HepG2 (cell line): ENCODE measurements at regions not wholly inside any gene's neighbourhood (a gene's known extent, or its start where the extent isn't known, plus 50 kb on each side); places are given as distances from the start of the nearest gene placed in this dataset.

ENCODE experiments used
- ATAC-seq: fragments of 200-7000 bp; cut with Tn5 transposase; 3 replicates; pipeline ENCODE4 v1.9.1; 2020; ENCODE audit warnings: mild to moderate bottlenecking, moderate library complexity
- BruUV-seq: library from RNA; stranded (reverse); fragments of 400-500 nt; replicated peaks from 2 replicates; lab custom pipeline; 2021; lab: Mats Ljungman, UMichigan
- CTCF ChIA-PET: fragments of 300-600 bp; formaldehyde crosslinking; extraction: SDS; loops from one replicate; lab custom pipeline; 2021; ENCODE audit warnings: low total read pairs, inconsistent platforms, low intra/inter-chr PET ratio; lab: Yijun Ruan, JAX
- POLR2A ChIA-PET: fragments of 350-600 bp; sonication (Branson Sonifier 250); formaldehyde crosslinking; loops from one replicate; lab custom pipeline; 2020; ENCODE audit warnings: antibody characterized with exemption, inconsistent platforms; lab: Yijun Ruan, JAX
- DNase-seq: peaks from one replicate; pipeline ENCODE4 v3.0.0-alpha.2; 2015; ENCODE audit warnings: low spot score
- FAIRE-seq: peaks from 3 replicates; lab custom pipeline; 2011; peaks lifted over from hg19 to GRCh38; lab: Jason Lieb, UNC
- H2AFZ ChIP-seq: one replicate; pipeline ENCODE4 v1.6.1; 2011; ENCODE audit warnings: low read length, inconsistent platforms
- H3K27ac ChIP-seq: fragments of 300-600 bp; 3 replicates; pipeline ENCODE4 v1.8.0; 2011; ENCODE audit warnings: mixed run types, mild to moderate bottlenecking, mixed read lengths, low read length, inconsistent platforms; ENCODE audit not compliant: insufficient read depth; ENCODE audit errors: extremely low read length
- H3K27me3 ChIP-seq, 2 experiments: fragments of 200-600 bp in 1 of 2; 2 replicates in 1 of 2; 3 replicates in 1 of 2; pipeline versions ENCODE4 v1.6.0 to v1.8.0; 2011; ENCODE audit warnings: low read length in 2 of 2, mild to moderate bottlenecking in 2 of 2, moderate library complexity in 2 of 2, inconsistent platforms in 1 of 2; ENCODE audit not compliant: insufficient read depth in 2 of 2, control insufficient read depth in 1 of 2
- H3K36me3 ChIP-seq, 2 experiments: fragments of 200-600 bp in 1 of 2; replicated peaks in 1 of 2; 2 replicates in 1 of 2; 3 replicates in 1 of 2; pipeline versions ENCODE4 v1.5.1 to v1.8.0; 2011; ENCODE audit warnings: low read length in 2 of 2, inconsistent platforms in 1 of 2; ENCODE audit not compliant: insufficient read depth in 2 of 2, control insufficient read depth in 1 of 2
- H3K4me1 ChIP-seq: 2 replicates; pipeline ENCODE4 v1.5.1; 2012; ENCODE audit warnings: low read length, inconsistent platforms; ENCODE audit not compliant: insufficient read depth
- H3K4me2 ChIP-seq: 2 replicates; pipeline ENCODE4 v1.6.0; 2011; ENCODE audit warnings: low read depth, low read length, inconsistent platforms
- H3K4me3 ChIP-seq, 3 experiments: fragments of 200-600 bp in 1 of 3; sonication (generic), shearing (Covaris generic) in 1 of 3; replicated peaks in 1 of 3; 2 replicates each; pipeline ENCODE4 v1.5.1; 2011 to 2016; ENCODE audit warnings: low read length in 3 of 3, inconsistent platforms in 2 of 3, low read depth in 2 of 3, mild to moderate bottlenecking in 2 of 3, control low read depth in 1 of 3, mixed read lengths in 1 of 3; ENCODE audit not compliant: insufficient read depth in 1 of 3
- H3K79me2 ChIP-seq: one replicate; pipeline ENCODE4 v1.6.1; 2011; ENCODE audit warnings: low read length, inconsistent platforms; ENCODE audit not compliant: insufficient read depth
- H3K9ac ChIP-seq: 2 replicates; pipeline ENCODE4 v1.6.0; 2011; ENCODE audit warnings: mild to moderate bottlenecking, low read depth, low read length, inconsistent platforms; ENCODE audit not compliant: insufficient read depth
- H3K9me3 ChIP-seq: 2 replicates; pipeline ENCODE4 v1.5.1; 2012; ENCODE audit warnings: mild to moderate bottlenecking, low read length
- H4K20me1 ChIP-seq: 2 replicates; pipeline ENCODE4 v1.6.0; 2011; ENCODE audit warnings: inconsistent platforms, mild to moderate bottlenecking, low read length, moderate library complexity; ENCODE audit not compliant: insufficient read depth
- ARHGAP35 ChIP-seq: sonication (generic); formaldehyde crosslinking; IDR thresholded peaks from 2 replicates; pipeline ENCODE4 v1.9.0; 2022; ENCODE audit warnings: mild to moderate bottlenecking, inconsistent platforms, moderate library complexity, missing genetic modification reagents, borderline replicate concordance
- CBX1 ChIP-seq: IDR thresholded peaks from one replicate; pipeline ENCODE4 v1.6.1; 2016; ENCODE audit warnings: antibody characterized with exemption, low read depth
- EP300 ChIP-seq, 3 experiments: sonication (generic) in 1 of 3; formaldehyde crosslinking in 1 of 3; IDR thresholded peaks; 2 replicates each; pipeline versions ENCODE4 v1.5.1 to v1.6.1; 2011 to 2020; ENCODE audit warnings: low read depth in 2 of 3, low read length in 2 of 3, borderline replicate concordance in 1 of 3, improper control_type of control experiment in 1 of 3, mild to moderate bottlenecking in 1 of 3, missing genetic modification reagents in 1 of 3, moderate library complexity in 1 of 3
- ETV6 ChIP-seq: sonication (generic); formaldehyde crosslinking; conservative IDR thresholded peaks from 2 replicates; pipeline ENCODE4 v1.4.0; 2020; ENCODE audit warnings: missing genetic modification reagents
- FOSL1 ChIP-seq: sonication (generic); formaldehyde crosslinking; IDR thresholded peaks from 2 replicates; pipeline ENCODE4 v1.9.0; 2021; ENCODE audit warnings: missing genetic modification reagents, borderline replicate concordance
- FOXA3 ChIP-seq: IDR thresholded peaks from 2 replicates; pipeline ENCODE4 v1.6.1; 2016; ENCODE audit warnings: missing genetic modification reagents, missing compliant biosample characterization
- HDAC1 ChIP-seq: sonication (generic); formaldehyde crosslinking; IDR thresholded peaks from 2 replicates; pipeline ENCODE4 v1.5.1; 2020; ENCODE audit warnings: mild to moderate bottlenecking, missing genetic modification reagents
- ISL2 ChIP-seq: sonication (generic); formaldehyde crosslinking; IDR thresholded peaks from 2 replicates; pipeline ENCODE4 v1.5.0; 2020; ENCODE audit warnings: missing genetic modification reagents
- NR0B2 ChIP-seq: sonication (generic); formaldehyde crosslinking; IDR thresholded peaks from 2 replicates; pipeline ENCODE4 v1.4.0; 2020; ENCODE audit warnings: mild to moderate bottlenecking, missing genetic modification reagents
- SMAD3 ChIP-seq: sonication (generic); formaldehyde crosslinking; IDR thresholded peaks from 2 replicates; pipeline ENCODE4 v1.4.0; 2020; ENCODE audit warnings: missing genetic modification reagents
- SNAPC4 ChIP-seq: sonication (generic); formaldehyde crosslinking; IDR thresholded peaks from 2 replicates; pipeline ENCODE4 v1.4.0; 2020; ENCODE audit warnings: mild to moderate bottlenecking, missing genetic modification reagents
- TFAP4 ChIP-seq: sonication (generic); IDR thresholded peaks from 2 replicates; pipeline ENCODE4 v1.6.1; 2016; ENCODE audit warnings: low read depth, borderline replicate concordance
- ZC3H13 ChIP-seq: sonication (generic); formaldehyde crosslinking; IDR thresholded peaks from 2 replicates; pipeline ENCODE4 v1.8.1; 2023; ENCODE audit warnings: mild to moderate bottlenecking, missing genetic modification reagents, moderate library complexity
- ZNF276 ChIP-seq: sonication (generic); formaldehyde crosslinking; IDR thresholded peaks from 2 replicates; pipeline ENCODE4 v1.4.0; 2020; ENCODE audit warnings: mild to moderate bottlenecking, low read depth, missing genetic modification reagents
- ZNF3 ChIP-seq: IDR thresholded peaks from 2 replicates; pipeline ENCODE4 v1.7.0; 2017; ENCODE audit warnings: inconsistent platforms
- ZNF552 ChIP-seq: sonication (generic); formaldehyde crosslinking; IDR thresholded peaks from 2 replicates; pipeline ENCODE4 v1.9.0; 2022; ENCODE audit warnings: missing genetic modification reagents, mild to moderate bottlenecking, borderline replicate concordance
- ZNF556 ChIP-seq: sonication (generic); formaldehyde crosslinking; IDR thresholded peaks from 2 replicates; pipeline ENCODE4 v1.4.0; 2020; ENCODE audit warnings: mild to moderate bottlenecking, missing genetic modification reagents, borderline replicate concordance
- WGBS: methylation state at CpG from one replicate; pipeline ENCODE4 v1.1.6; 2017; ENCODE audit warnings: low lambda C conversion rate; 5-methylcytosine and 5-hydroxymethylcytosine counted together
- in situ Hi-C: cut with HindIII; loops from 2 replicates; pipeline ENCODE4 v1.10.0; 2017; ENCODE audit warnings: low pct_unique_long_range_greater_than_20kb; ENCODE audit not compliant: extremely low pct_ligation_motif_present
- intact Hi-C: fragments of 100-400 bp; cut with micrococcal nuclease; formaldehyde crosslinking; loops from one replicate; pipeline ENCODE4 v1.10.0; 2022; ENCODE audit not compliant: unreplicated experiment

- no peak for TF ChIP-seq ARHGAP35 (CRISPR knock-in tag)
- TF ChIP-seq FOXA3 (CRISPR knock-in tag): no peak
- TF ChIP-seq SNAPC4 (CRISPR knock-in tag): no peak
- TF ChIP-seq EP300 (IDR thresholded peaks at IDR 0.05; ENCODE audit: low read depth in 2 of 2, low read length in 2 of 2): no peak
- no peak for TF ChIP-seq EP300 (CRISPR knock-in tag; IDR thresholded peaks at IDR 0.05; ENCODE audit: borderline replicate concordance)
- no peak for TF ChIP-seq ISL2 (CRISPR knock-in tag)
- TF ChIP-seq NR0B2 (CRISPR knock-in tag): no peak
- TF ChIP-seq ZNF556 (CRISPR knock-in tag): no peak
These were observed 175.2 kb upstream of the CCDC150 start (continued) for GRCh38 chr2:196464311-196464710.

GRCh38 chr2:196466581-196466980 lies 172.9 kb upstream of the CCDC150 start:
- intact Hi-C loops (no loop called here), in situ Hi-C loops (no loop called here)
- no peak for ATAC-seq
- Histone ChIP-seq H3K9me3 (no peaks in the 10 kb centered on the region), H3K4me2 (no peak overlapping the region), H3K4me1 (no peaks in the 10 kb centered on the region), H3K9ac (no peak overlapping the region), H2AFZ (no peak overlapping the region), H3K4me3 (no peak overlapping the region), H4K20me1 (no peaks in the 10 kb centered on the region), H3K79me2 (no peaks in the 10 kb centered on the region), H3K27me3 (no peaks in the 10 kb centered on the region), H3K36me3 (no peaks in the 10 kb centered on the region), H3K27ac (no peak overlapping the region)
- no TSS peak for BruUV-seq
- FAIRE-seq: no peak
- 19% methylated on average over 2 of the region's 2 CpGs for WGBS
- no peak for TF ChIP-seq ZNF552 (CRISPR knock-in tag)
- TF ChIP-seq FOSL1: no peak
- no peak for TF ChIP-seq ETV6 (CRISPR knock-in tag)
- no peak for TF ChIP-seq TFAP4
- no peak for TF ChIP-seq CBX1
- TF ChIP-seq ZC3H13 (CRISPR knock-in tag): no peak
- no peak for TF ChIP-seq SMAD3 (CRISPR knock-in tag)
- TF ChIP-seq ZNF3 (CRISPR knock-in tag): no peak
- TF ChIP-seq HDAC1 (CRISPR knock-in tag): no peak
- no peak for TF ChIP-seq ZNF276 (CRISPR knock-in tag)
- ChIA-PET POLR2A (no interaction called here), CTCF (no interaction called here)
- no peak for DNase-seq
